CD14-positive monocyte (primary cell): ENCODE measurements at regions not wholly inside any gene's neighbourhood (a gene's known extent, or its start where the extent isn't known, plus 50 kb on each side); places are given as distances from the start of the nearest gene placed in this dataset.

Experiments used
- DNase-seq, 3 donors: peaks; one replicate each; pipeline ENCODE4 v3.0.0-alpha.2; 2011 to 2022
- H2AFZ ChIP-seq: 2 replicates; pipeline ENCODE4 v1.6.0; 2012; ENCODE audit warnings: mild to moderate bottlenecking, low read depth, low read length, inconsistent platforms; ENCODE audit not compliant: insufficient read depth, poor library complexity, severe bottlenecking
- H3K27ac ChIP-seq, 2 donors: 1 replicate in 1 of 2; 2 replicates in 1 of 2; pipeline ENCODE4 v1.5.1; 2012 to 2013; ENCODE audit warnings: low read length in 2 of 2, control low read depth in 1 of 2, inconsistent platforms in 1 of 2, low read depth in 1 of 2, mild to moderate bottlenecking in 1 of 2
- H3K27me3 ChIP-seq, 2 donors: one replicate each; pipeline versions ENCODE4 v1.6.0 to v1.6.1; 2011 to 2013; ENCODE audit warnings: low read length in 2 of 2; ENCODE audit not compliant: control insufficient read depth in 2 of 2, insufficient read depth in 2 of 2
- H3K36me3 ChIP-seq, 2 donors: replicated peaks in 1 of 2; 1 replicate in 1 of 2; 2 replicates in 1 of 2; pipeline versions ENCODE4 v1.5.1 to v1.6.1; 2012 to 2013; ENCODE audit warnings: low read length in 2 of 2, control low read depth in 1 of 2, inconsistent platforms in 1 of 2, mild to moderate bottlenecking in 1 of 2; ENCODE audit not compliant: insufficient read depth in 2 of 2, control insufficient read depth in 1 of 2
- H3K4me1 ChIP-seq, 2 donors: 1 replicate in 1 of 2; 2 replicates in 1 of 2; pipeline versions ENCODE4 v1.5.1 to v1.6.1; 2012 to 2013; ENCODE audit warnings: low read length in 2 of 2, control low read depth in 1 of 2, inconsistent platforms in 1 of 2, mild to moderate bottlenecking in 1 of 2, moderate library complexity in 1 of 2; ENCODE audit not compliant: insufficient read depth in 2 of 2, control insufficient read depth in 1 of 2
- H3K4me2 ChIP-seq: replicated peaks from 2 replicates; pipeline ENCODE3; 2012; ENCODE audit warnings: low read length, moderate library complexity, mild to moderate bottlenecking; ENCODE audit not compliant: poor library complexity, severe bottlenecking; ENCODE audit errors: extremely low read depth
- H3K4me3 ChIP-seq, 3 experiments: fragments of 200-600 bp in 1 of 3; sonication (generic) in 1 of 3; replicated peaks in 1 of 3; 1 replicate in 2 of 3; 2 replicates in 1 of 3; pipeline ENCODE4 v1.5.1; 2011 to 2013; ENCODE audit warnings: low read length in 3 of 3, mild to moderate bottlenecking in 3 of 3, control low read depth in 2 of 3, low read depth in 2 of 3, inconsistent platforms in 1 of 3, moderate library complexity in 1 of 3
- H3K79me2 ChIP-seq: 2 replicates; pipeline ENCODE4 v1.6.0; 2012; ENCODE audit warnings: mild to moderate bottlenecking, control low read depth, inconsistent platforms, low read length, moderate library complexity; ENCODE audit not compliant: insufficient read depth
- H3K9ac ChIP-seq: 2 replicates; pipeline ENCODE4 v1.6.0; 2017; ENCODE audit warnings: low read length, mild to moderate bottlenecking; ENCODE audit not compliant: insufficient read depth, poor library complexity, severe bottlenecking
- H3K9me3 ChIP-seq, 2 donors: replicated peaks in 1 of 2; 1 replicate in 1 of 2; 2 replicates in 1 of 2; pipeline versions ENCODE4 v1.5.1 to v1.6.1; 2012 to 2013; ENCODE audit warnings: low read length in 2 of 2, control low read depth in 1 of 2; ENCODE audit not compliant: control insufficient read depth in 1 of 2, insufficient read depth in 1 of 2
- H4K20me1 ChIP-seq: 2 replicates; pipeline ENCODE4 v1.6.0; 2012; ENCODE audit warnings: mild to moderate bottlenecking, low read length, control low read depth, moderate library complexity; ENCODE audit not compliant: insufficient read depth
- H3K27ac Mint-ChIP-seq, 7 donors: one replicate each; pipeline ENCODE4 v1.8.0; 2020; ENCODE audit warnings: mild to moderate bottlenecking in 7 of 7, mixed read lengths in 7 of 7, moderate library complexity in 6 of 7, inconsistent platforms in 2 of 7
- H3K27me3 Mint-ChIP-seq, 3 donors: one replicate each; pipeline ENCODE4 v1.8.0; 2021 to 2022; ENCODE audit warnings: low read depth in 3 of 3, mild to moderate bottlenecking in 3 of 3, mixed read lengths in 3 of 3, moderate library complexity in 3 of 3, inconsistent platforms in 1 of 3
- H3K36me3 Mint-ChIP-seq, 2 donors: one replicate each; pipeline ENCODE4 v1.8.0; 2020; ENCODE audit warnings: mixed read lengths in 2 of 2, inconsistent platforms in 1 of 2, mild to moderate bottlenecking in 1 of 2
- H3K4me1 Mint-ChIP-seq: one replicate; pipeline ENCODE4 v1.8.0; 2020; ENCODE audit warnings: mild to moderate bottlenecking, mixed read lengths
- H3K4me3 Mint-ChIP-seq, 2 donors: one replicate each; pipeline ENCODE4 v1.8.0; 2020; ENCODE audit warnings: mild to moderate bottlenecking in 2 of 2, mixed read lengths in 2 of 2, moderate library complexity in 1 of 2
- H3K9me3 Mint-ChIP-seq, 7 donors: one replicate each; pipeline ENCODE4 v1.8.0; 2020 to 2022; ENCODE audit warnings: mixed read lengths in 7 of 7, mild to moderate bottlenecking in 6 of 7, moderate library complexity in 6 of 7, inconsistent platforms in 2 of 7
- CTCF ChIP-seq: fragments of 200-600 bp; IDR thresholded peaks from one replicate; pipeline ENCODE4 v1.8.0; 2022; ENCODE audit warnings: antibody characterized with exemption, mild to moderate bottlenecking
- WGBS: methylation state at CpG from one replicate; pipeline ENCODE4 v1.1.5; 2013; ENCODE audit warnings: missing lambda C conversion rate; ENCODE audit not compliant: insufficient coverage; 5-methylcytosine and 5-hydroxymethylcytosine counted together
- intact Hi-C, 2 donors: fragments of 100-400 bp; cut with micrococcal nuclease; formaldehyde crosslinking; loops; one replicate each; pipeline versions ENCODE4 v1.15.0 to v1.15.1; 2023

GRCh38 chr14:97824218-97824617 is 1027.0 kb downstream of the VRK1 start:
- H3K4me3 Mint-ChIP-seq, result no peak overlapping the region
- H4K20me1 ChIP-seq, result no peaks in the 10 kb centered on the region
- H2AFZ ChIP-seq, result no peak overlapping the region
- H3K4me1 ChIP-seq, result no peaks in the 10 kb centered on the region
- WGBS, result 0% methylated on average over 1 of the region's 1 CpG
- H3K27ac Mint-ChIP-seq, result no peak overlapping the region
- H3K27ac ChIP-seq, result no peak overlapping the region
- H3K4me3 ChIP-seq, result no peak overlapping the region
- DNase-seq, result no peak
- H3K79me2 ChIP-seq, result no peaks in the 10 kb centered on the region
- intact Hi-C loops, result no loop called here
- H3K9me3 ChIP-seq, result peaks cover 5 to 8% of the 10 kb centered on the region in 2 donors
- H3K4me2 ChIP-seq, result no peak overlapping the region
- H3K9ac ChIP-seq, result no peak overlapping the region
- H3K36me3 Mint-ChIP-seq, result no peaks in the 10 kb centered on the region
- no peaks in the 10 kb centered on the region for H3K36me3 ChIP-seq
- H3K27me3 Mint-ChIP-seq, result peaks cover 0 to 3% (median 0%) of the 10 kb centered on the region in 3 donors
- H3K27me3 ChIP-seq, result no peaks in the 10 kb centered on the region
- no peak for TF ChIP-seq CTCF
- H3K4me1 Mint-ChIP-seq, result no peaks in the 10 kb centered on the region
- H3K9me3 Mint-ChIP-seq, result peaks cover 3 to 13% (median 8%) of the 10 kb centered on the region in 7 donors

- WGBS, result no CpG with 5 or more reads among the region's 3 CpGs
- Histone ChIP-seq H3K4me1 (no peaks in the 10 kb centered on the region), H3K9ac (no peak overlapping the region), H3K79me2 (no peaks in the 10 kb centered on the region), H3K4me2 (no peak overlapping the region), H3K36me3 (no peaks in the 10 kb centered on the region), H3K9me3 (peaks cover 8% of the 10 kb centered on the region in 2 donors), H3K4me3 (no peak overlapping the region), H3K27ac (no peak overlapping the region), H3K27me3 (no peaks in the 10 kb centered on the region), H4K20me1 (no peaks in the 10 kb centered on the region), H2AFZ (no peak overlapping the region)
- no peak overlapping the region for H3K4me3 Mint-ChIP-seq
- intact Hi-C loops, result no loop called here
- H3K36me3 Mint-ChIP-seq, result no peaks in the 10 kb centered on the region
- H3K4me1 Mint-ChIP-seq, result no peaks in the 10 kb centered on the region
- no peak for TF ChIP-seq CTCF
- peaks cover 2 to 11% (median 8%) of the 10 kb centered on the region in 7 donors for H3K9me3 Mint-ChIP-seq
- DNase-seq, result no peak
- no peak overlapping the region for H3K27ac Mint-ChIP-seq
- H3K27me3 Mint-ChIP-seq, result peaks cover 1 to 5% (median 2%) of the 10 kb centered on the region in 3 donors
Measured at GRCh38 chr14:97827746-97828145, 1030.6 kb downstream of the VRK1 start.
